ENCODE measurements at regions not wholly inside any gene's neighbourhood (a gene's known extent, or its start where the extent isn't known, plus 50 kb on each side); places are given as distances from the start of the nearest gene placed in this dataset.

DNA sequence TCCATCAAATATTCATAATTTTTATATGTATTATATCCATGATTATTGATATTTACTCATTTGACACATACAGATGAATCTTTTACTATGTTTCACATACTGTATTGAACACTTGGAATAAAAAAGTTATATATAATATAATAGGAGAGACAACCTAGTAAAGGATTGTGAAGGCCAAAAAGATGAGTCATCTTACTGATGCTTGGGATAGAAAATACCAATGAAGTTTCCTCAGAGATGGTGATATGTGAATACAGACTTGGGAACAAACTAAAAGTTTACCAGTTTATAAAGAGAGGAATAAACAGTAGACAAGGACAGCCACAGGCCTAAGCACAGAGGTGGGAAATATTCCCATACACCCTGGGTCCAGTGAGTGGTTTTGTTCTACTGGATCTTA, 743.9 kb upstream of the FLRT2 start:
- DNase-seq, result no peak

DNA sequence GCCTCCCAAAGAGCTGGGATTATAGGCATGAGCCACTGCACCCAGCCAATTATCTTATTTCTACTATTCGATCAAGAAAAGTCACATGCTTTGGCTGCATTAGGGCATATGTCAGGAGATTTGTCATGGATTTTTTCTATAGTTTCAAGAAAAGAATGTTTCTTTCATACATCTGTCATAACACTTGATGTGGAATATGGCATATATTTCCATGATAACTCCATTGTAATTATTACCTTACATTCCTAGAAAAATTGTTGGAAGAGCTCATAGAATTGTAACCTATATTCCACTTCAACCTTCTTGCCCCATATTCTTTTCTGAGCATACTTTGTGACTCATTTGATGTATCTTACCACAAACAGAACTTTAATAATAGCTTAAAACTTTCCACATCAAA, 740.9 kb upstream of the FLRT2 start:
- DNase-seq, result no peak

DNA sequence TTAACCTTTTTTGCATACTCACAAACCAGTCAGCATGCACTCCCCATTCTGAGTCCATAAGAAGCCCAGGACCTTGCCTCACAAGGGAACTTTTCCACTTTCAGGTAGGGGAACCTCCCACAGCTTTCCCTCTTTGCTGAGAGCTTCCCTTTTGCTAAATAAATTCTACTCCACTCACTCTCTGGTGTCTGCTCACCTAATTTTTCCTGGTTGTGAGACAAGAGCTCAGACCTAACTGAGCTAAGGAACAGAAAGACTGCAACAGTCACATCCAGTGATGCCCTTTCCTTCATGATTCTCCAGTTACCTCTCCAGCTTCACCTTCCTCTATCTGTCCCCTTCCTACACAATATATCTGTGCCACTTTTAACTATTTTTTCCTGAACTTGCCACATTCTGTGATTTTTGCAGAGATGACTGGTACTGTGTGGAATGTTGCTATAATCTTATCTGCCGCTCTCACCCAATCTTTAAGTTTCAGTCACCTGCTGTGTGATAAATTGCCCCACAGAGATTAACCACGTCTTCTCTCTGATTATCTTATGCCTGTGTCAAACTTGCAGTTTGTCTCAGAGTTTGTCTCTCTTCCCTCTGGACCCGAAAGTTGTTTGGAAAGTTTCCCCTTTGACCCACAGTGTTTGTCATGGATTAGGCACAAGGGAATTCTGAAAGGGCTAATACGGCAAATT, 737.1 kb upstream of the FLRT2 start:
- no peak for DNase-seq

DNA sequence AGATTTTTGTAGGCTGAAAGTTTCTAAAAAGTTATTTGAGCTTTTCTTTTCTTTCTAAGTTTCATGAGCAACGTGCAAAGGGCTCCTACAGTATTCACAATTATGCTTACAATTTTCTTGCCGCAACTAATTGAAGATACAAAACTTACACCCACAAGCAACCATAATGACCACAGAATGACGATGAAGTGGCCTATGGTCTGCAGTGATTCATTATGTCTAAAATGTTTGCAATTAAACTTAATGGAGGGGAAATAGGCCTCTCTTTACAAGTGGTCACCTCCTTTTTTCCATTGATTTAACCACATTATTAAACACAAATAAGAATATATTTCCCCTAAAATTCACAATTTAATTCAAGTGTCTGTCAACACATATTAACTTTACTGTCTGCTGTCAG, 732.6 kb upstream of the FLRT2 start:
- no peak for DNase-seq

DNA sequence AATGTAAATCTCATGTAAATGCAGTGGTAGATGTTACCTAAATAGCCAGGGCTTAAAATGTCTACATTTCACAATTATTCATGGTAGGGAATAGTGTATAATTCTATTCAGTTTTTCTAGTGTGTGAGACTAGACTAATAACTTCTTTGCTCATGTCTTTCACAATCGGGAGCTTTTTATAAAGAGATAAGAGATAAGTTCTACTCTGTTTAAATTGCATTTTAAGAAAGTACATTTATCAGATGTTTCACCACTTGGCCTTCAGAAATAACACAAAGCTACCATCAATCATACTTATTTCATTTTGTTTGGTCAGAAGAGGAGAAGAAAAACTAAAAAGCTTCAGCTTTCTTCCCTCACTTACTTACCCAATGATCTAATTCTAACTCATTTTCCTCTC, 725.5 kb upstream of the FLRT2 start:
- DNase-seq, result no peak

DNA sequence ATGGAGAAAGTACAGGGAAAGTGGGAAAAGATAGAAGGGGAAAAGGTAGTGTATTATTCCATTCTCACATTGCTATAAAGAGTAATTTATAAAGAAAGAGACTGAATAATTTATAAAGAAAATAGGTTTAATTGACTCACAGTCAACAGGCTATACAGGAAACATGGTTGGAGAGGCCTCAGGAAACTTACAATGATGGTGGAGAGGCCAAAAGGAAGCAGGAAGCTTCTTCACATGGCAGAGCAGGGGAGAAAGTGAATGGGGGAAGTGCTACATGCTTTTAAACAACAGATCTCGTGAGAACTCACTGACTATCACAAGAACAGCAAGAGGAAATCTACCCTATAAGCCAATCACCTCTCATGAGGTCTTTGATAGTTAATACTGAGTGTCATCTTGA, 725.0 kb upstream of the FLRT2 start:
- no peak for DNase-seq

DNA sequence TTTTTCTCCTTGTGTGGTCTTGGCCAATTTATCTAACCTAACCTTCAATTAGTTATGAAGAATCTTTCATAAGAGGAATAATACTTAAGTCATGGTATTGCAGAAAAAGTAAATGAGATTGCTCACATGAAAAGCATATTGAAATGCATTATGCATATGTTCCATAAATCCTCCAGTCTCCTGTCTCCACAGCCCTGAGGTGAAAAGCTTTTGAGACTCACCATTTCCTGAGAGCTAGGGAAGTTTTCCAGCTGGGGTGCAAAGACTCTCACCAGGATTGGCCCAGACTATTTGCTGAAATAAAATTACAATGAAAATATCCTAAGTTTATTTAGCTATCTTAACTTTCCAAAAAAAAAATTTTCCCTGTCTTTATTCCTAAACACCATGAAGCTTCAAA, 723.8 kb upstream of the FLRT2 start:
- no peak for DNase-seq

DNA sequence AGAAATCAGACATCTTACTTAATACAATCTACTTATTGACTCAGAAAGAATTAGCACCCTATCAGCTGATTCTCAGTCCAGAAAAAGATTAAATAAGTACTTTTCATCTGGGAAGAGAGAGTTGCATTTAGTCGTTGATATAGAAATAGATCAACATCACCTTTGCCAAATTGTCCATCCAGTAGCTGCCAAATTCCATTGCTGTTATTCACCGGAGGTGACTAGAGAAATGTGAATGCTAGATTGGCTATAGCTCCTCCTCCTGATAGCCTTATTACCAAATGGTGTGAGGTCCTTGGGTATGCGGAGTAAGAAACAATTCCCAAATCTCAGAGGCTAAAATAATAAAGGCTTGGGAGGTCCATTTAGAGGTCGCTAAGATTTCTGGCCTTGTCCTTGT, 723.3 kb upstream of the FLRT2 start:
- no peak for DNase-seq

DNA sequence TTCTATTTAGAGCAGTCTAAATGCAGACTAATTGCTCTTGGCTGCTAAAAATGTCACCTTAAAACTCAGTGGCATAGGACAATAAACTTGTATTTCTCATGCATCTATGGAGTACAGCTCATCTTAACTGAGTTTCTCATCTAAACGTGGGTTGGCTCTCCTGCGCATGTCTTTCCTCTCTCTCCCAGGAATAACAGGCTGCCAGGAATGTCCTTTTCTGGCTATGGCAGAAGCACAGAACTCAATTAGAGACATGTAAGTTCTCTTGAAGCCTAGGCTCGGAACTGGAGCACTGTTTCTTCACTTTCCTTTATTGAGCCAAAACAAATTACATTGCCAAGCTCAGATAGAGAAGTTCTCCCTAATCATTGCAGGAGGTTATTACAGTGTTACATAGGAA, 722.3 kb upstream of the FLRT2 start:
- DNase-seq, result no peak

DNA sequence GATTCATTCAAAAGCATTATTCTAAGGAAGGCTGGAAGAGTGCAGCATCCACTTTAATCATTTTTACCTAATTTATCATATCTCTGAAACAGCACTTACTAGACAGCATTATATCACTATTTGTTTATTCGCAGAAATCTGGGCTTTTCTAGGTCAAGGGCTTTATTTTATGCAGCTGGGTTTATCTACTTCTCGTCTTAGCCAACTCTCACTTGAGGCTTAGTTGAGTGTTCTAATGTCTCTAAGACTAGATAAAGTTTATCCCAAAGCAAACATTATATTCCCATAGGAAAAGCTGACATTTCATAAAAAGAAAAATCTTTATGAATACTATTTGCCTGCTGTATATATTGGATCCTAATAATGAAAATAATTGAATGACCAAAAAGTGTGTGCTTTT, 720.8 kb upstream of the FLRT2 start:
- DNase-seq, result no peak

DNA sequence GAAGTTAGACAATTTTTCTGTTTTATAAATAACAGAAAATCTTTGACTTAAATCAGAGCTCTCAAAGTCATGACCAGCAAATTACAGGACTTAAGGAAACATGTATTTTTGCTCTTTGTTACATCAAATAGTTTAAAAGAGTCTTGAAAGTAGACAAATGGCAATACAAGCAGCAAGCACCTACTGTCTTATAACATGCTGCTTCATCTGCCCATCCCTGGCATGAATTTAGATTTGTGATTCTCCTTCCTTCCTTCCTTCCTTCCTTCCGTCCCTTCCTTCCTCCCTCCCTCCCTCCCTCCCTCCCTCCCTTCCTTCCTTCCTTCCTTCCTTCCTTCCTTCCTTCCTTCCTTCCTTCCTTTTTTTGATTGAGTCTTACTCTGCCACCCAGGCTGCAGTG, 715.6 kb upstream of the FLRT2 start:
- no peak for DNase-seq

DNA sequence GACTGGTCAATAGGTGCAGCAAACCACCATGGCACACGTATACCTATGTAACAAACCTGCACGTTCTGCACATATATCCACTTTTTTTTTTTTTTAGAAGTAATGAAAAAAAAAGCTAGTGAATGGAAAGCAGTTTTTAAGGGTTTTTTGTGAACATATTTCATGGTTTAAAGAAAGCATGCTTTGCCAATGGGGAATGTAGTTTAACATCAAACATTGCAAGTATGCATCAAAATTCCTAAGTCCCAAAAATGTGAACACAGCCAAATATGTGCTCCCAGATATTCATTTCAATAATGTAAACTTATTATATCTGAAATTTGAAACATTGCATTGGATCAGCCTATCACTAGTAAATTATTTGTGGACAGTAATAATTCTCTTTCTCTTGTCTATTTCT, 710.4 kb upstream of the FLRT2 start:
- DNase-seq, result no peak

DNA sequence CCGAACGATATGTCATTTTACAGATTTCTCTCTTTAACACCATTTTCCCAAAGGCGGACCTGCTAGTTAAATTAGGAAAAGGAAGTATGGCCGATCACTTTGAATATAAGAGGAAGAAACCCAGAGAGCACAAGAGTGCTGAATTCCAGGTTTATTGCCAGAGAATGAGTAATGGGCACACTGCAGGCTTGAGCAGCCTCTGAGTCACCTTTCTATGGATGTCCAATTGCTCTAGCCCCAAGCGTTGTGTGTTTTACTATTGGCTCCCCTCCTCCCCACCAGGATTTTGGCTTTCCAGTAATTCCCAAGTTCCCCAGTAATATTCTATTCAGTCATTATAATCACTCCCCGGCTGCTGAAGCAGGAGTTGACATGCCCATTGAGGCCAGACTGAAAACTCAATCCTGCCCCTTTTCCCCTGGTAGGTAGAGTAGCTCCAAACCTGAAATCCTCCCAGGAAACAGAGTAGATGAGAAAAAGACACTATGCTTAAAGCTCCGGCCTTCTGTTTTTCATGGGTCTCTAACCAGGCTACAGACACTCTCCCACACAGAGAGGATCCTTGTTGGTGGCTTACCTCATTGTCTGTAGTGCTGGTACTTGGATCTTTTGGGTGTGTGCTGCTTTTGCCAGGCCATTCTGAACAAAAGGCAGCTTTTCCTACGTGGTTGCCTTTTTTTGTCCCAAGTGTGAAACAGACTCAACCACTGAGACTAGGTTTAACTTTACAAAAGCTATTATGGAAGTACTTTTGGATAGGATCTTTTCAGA, 704.3 kb upstream of the FLRT2 start:
- no peak for DNase-seq

DNA sequence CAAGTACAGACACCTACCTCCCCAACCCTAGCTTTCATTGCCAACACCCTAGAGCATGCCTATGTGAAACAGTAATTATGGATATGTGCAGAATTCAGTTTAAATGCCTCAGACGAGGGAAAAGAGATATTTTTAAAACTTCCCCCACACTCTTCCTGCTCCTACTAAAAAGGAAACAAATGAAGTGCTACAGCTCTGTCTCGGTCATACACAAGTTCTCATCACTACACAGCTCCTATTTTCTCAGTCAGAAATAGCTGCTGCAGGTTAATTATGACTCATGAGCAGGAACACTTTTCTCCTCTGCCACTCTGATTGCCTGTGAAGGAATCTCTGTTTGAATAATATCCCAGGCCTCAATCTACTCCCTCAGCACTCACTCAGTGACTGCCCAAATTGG, 703.6 kb upstream of the FLRT2 start:
- no peak for DNase-seq

DNA sequence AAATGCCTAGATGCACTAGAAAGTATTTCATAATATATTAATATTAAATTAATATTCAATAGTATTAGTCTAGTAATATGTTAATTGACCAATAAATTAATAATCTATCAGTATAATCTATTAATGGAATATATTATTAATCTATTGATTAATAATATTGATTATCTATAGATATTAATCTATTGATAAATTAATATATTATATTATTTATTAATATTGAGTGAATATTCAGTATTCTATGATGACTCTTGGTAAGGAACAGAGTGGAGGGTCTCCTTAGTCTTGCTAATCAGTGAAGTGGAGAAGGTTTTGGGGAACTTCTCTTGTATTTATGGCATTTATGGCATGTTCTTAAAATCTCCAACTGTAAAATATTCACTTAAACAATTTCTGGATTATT, 679.3 kb upstream of the FLRT2 start:
- no peak for DNase-seq

DNA sequence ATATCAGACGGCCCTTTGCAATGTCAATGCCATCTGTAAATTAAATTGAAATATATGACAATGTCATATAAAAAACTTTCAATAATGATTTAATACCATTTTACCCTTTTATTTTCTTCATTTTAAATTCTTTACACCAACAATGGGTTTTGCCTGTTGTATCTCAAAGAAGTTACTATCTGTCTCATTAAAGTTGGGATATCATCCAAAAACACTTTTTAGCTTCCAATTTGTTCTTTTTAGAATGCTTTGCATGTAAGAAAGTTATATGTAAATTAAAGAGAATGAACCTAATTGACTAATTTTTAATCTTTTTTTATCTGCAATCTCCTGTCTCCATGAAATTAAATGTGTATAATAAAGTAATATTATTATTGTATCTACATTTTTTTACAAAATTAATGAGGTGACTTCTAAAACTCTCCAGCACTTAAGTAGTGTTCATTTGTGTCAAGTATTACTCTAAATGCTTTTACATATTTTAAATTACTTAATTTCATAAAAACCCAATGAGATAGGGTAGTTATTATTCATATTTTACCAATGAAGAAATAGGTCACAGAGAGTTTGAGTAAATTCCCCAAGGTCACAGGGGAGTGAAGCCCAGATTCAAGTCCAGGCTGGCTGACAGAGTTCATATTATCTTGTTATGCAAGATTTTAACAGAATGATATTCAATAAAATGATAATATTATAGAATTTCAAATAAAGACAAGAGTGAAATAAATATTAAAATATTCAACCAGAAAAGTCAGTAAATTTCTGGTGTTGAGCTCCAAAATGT, 673.0 kb upstream of the FLRT2 start:
- DNase-seq, result no peak

DNA sequence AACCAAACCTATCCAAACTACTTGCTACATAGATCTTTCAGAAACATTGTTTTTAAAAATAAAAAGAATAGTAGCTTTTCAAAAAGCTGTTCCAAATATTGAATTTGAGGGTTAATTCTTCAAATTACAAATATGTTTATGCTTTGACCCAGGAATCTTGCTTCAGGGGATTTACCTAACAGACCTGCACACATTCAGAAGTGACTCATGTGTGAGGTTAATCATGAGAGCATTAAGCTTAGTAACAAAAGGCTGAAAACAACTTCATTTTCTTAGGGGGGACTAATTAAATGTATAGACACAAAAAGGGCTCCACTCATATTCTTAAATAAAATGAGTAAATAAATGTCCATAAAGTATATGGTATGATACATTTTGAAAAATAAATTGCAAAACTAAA, 672.4 kb upstream of the FLRT2 start:
- no peak for DNase-seq

DNA sequence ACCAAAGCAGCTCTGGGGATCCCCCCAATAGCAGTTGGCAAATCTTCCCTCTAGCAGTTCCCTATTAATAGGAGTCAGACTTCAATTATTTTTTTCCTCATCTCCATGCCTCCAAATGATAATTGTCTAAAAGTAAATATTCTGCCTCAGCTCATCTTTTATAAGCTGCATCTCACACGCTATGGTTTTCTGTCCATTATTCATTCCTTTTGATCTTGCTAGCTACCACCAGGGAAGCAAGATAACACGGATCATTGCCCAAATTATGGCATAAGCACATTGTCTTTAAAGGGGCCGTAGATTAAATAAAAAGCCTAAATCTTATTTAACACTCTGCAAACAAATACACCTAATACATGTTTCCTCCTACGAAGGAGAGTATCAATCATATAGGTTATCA, 670.8 kb upstream of the FLRT2 start:
- DNase-seq, result no peak

DNA sequence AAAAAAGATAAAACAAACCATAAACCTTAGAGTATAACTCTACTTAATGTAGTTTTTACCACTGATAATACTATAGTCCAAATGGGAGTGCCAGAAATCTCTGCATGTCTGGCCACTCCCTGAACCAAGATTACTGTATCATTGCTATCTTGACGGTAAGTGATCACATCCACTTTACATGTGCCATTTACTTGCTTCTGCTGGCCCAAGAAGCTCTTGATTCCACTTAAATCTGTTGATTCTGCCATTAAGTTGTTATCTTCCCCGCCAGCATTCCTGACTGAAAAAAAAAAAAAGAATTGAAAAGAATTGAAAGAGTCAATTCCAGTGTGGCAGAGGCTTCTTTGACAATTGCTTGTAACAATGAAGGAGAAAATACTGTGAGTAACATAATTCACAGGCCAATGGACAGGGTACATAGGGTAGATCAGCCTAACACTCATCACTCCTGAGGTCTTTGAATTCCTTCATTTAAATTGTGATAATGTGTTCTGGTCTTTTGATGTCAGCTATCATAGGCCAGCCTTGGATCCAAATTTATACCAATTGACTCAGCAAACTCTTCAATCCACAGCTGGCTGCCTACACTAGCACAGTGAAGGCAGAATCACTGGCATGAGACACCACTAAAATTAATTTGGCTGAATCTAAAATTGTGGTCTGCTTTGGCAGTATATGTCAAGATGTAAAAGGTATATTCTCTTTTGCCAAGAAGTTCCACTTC, 665.2 kb upstream of the FLRT2 start:
- no peak for DNase-seq

DNA sequence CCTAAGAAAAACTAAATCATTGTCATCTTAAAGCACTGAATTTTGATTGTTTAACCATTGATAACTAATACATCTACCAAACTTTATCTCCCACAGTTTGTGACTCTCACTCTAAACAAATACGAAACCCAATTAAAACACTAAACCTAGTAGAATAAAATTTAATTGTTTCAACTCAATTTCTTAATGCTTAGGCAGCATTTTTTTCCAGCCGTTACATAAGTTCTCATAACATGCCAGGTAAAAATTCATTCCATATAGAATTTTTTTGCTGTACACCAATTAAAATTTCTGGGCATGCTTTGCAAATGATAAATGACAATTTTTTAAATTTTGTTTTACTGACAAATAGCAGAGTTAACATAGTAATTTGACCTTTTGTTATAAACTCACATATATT, 658.2 kb upstream of the FLRT2 start:
- DNase-seq, result no peak

DNA sequence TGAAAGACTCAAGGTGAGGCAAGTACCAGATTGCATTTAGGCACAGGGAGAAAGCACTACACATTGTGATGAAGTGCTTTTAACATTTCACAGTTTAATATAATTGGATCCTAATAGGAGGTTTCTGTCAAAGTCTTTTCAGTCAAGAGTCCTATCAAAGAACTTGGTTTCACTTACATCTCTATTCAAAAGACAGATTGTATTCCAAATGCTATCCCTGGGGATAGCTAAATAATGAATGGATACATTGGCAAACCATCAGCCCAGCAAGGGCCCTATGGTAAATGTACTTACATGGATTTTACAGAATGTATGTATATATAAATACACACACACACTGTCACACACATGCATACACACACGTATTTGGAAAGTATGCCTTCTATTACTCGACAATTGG, 655.5 kb upstream of the FLRT2 start:
- no peak for DNase-seq

DNA sequence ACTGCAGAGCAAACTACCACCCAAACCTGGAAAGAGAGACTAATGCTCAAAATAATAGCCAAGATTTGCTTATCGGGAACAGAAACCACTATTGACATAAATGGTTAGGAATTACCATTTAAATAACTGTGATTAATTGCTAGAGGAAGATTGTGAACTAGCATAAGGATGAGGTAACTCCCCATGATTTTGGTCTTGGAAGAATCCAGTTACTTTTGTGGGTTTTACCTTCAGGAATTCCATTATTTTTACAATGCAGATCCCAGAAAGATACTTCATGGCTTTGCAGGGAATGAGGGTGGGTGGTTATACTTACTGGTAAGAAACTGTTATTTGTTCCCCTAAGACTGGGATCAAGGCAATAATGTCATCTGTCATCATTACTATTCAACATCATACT, 652.9 kb upstream of the FLRT2 start:
- no peak for DNase-seq

DNA sequence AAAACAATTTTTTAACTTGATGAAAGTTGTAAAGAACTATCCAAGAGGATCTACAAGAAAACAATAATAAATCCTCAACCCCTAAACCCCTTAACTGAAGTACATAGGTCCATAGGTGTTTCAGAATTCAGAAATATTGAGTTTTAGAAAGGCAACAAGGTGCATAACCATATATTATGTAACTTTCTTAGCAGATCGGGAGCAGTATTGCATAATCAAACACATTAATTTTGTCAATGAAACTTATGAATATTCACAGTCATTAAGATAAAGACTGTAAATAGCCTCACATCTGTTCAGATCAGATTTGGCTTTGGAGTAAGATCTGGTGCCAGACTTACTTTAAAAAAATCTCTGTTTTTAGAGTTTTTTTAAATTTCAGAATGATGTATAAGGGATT, 647.1 kb upstream of the FLRT2 start:
- DNase-seq, result no peak

DNA sequence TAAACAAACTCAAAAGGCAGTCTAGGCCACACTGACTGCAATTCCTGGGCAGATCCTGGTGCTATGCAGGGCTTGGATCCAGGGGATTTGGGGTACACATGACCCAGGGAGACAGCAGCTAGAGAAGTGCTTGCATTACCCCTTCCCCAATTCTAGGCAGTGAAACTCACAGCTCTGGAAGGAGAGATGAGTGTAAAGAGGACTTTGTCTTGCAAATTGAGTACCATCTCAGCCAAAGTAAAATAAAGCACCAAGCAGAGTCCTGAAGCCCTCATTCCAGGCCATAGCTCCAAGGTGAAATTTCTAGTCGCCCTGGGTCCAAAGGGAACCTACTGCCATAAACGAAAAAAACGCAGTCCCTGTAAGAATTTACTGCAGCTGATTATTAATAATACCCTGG, 644.9 kb upstream of the FLRT2 start:
- DNase-seq, result no peak

Measured in activated CD4-positive, alpha-beta T cell treated with anti-CD3 and anti-CD28 coated beads for 4 hours (primary cell).